Dedifferentiated amniotic fluid mesenchymal stem cell (primary cell): ENCODE measurements at regions not wholly inside any gene's neighbourhood (a gene's known extent, or its start where the extent isn't known, plus 50 kb on each side); places are given as distances from the start of the nearest gene placed in this dataset.

Experiments
- DNase-seq: peaks from one replicate; pipeline ENCODE4 v3.0.0-alpha.2; 2016; ENCODE audit errors: extremely low spot score

DNA sequence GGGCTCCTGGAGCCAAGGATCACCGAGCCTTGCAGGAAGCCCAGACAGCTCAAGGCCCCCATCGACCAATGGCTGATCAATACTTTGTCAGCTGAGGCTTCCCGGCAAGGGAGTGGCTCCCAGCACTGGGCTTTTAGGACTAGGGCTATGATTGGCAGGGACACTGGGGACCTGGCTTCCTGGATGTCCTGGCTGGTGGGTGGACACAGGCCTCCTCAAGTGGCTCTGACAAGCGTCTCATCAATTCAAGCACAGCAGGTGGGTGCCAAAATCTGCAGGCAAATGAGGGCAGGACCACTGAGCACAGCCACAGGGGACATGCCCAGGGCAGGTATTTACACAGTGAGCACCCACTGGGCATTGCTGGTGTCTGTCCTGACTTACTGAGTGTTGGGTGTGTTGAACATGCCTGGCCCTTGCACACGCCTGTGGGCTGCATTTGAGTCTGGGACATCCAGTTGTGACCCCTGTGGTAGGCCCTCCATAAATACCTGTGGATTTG is 420.1 kb upstream of the SULF2 start:
- DNase-seq = no peak

DNA sequence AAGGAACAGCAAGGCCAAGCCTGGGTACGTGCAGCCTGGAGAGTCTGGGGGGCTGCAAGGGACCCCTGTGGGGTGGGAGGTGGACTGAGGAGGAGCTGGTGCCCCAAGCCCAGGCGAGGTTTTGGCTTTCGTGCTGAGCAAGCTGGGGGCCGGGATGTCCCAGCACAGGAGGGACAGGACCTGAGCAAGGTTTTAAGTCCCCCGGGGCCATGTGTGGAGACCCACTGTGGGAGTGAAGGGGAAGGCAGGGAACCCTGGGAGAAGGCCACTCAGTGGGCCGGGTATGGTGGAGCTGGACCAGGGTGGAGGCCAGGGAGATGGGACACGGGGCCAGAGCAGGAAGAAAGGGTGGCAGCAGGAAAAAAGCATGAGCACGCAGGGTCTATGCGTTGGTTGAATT is 419.2 kb upstream of the SULF2 start:
- DNase-seq = no peak

DNA sequence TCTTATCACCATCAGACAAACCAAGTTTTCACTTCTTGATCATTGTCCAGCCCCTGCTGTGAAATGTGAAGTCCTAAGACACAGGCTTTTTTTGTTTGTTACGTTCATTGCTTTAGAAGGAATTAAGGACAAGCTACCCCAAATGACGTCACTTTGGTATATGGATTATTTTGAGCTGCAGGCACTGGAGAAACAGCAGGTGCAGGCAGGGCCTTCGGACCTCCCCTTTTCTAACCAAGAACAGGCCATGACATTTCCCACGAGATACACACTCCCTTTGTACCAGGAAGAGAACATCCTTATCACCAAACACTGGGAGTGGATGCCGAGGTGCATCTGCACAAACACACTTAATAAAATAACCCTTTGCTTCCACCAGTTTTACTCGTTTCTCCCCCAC is 418.0 kb upstream of the SULF2 start:
- no peak for DNase-seq

DNA sequence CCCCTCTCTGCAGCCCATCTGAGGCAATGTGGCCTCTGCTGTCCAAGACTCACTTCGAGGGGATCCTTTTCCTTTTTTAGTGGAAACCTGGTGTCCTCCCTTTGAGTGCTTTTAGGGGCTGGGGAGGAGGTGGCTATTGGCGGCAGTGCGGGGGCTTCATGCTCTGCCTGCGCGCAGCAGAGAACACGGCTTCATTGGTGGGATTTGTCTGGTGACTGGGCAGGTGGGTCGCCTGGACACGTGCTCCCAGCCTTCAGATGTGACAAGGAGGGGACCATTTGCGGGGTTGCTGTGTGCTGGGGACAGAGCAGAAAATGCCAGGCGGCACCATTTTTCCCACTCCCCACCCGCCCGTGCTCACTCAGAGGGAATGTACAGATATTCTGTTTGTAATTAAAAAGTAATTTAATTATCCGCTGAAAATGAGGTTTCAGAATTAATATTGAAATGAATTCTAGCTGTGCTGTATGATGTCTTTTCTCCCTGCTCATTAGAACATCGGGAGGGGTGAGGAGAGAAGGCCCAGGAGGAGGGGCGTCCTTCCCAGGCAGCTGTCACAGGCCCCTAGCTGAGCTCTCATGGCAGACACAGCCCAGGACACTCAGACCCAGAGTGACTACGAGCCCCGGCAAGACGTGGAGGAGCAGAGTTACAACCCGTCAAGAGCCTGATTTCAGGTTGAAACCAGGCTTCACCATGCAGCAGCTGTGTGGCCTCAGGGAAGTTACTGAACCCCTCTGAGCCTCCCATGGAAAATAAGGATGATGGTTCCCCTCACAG is 417.2 kb upstream of the SULF2 start:
- DNase-seq = no peak

DNA sequence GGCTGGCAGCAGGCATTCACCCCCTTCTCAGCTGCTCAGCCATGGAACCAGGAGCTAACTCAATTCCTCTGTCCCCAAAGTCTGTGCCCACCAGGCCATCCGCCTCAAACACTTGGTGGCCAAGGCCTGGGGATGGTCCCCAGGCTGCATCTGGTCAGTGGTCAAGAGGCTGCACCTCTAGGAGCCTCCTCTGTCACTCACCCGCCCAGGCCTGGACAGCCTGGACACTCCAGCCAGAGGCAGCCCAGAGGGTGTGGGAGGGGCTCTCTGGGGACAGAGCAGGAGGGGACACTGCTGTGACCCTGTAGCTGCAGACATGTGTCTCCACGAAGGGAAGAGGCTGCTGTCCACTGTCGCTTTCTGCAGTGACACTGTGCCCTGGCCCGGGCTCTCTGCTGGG is 416.6 kb upstream of the SULF2 start:
- DNase-seq = no peak

DNA sequence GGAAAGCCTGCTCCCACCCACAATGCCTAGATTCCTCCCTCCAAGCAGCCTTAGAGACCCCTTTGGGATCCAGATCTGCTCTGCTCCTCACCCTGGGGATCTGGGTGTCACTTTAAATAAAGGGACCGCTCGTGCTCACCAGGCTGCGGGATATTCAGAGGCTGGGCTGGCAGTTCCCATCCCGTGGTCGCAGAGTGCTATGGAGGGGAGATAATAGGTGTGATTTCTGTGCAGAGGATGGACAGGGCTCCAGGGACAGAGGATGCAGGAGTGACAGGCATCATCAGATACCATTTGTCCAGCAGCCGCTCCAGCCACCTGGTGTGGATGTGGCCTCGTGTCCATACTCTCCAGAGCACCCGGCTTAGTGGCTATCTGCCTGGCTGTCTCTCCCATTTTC is 415.9 kb upstream of the SULF2 start:
- no peak for DNase-seq

DNA sequence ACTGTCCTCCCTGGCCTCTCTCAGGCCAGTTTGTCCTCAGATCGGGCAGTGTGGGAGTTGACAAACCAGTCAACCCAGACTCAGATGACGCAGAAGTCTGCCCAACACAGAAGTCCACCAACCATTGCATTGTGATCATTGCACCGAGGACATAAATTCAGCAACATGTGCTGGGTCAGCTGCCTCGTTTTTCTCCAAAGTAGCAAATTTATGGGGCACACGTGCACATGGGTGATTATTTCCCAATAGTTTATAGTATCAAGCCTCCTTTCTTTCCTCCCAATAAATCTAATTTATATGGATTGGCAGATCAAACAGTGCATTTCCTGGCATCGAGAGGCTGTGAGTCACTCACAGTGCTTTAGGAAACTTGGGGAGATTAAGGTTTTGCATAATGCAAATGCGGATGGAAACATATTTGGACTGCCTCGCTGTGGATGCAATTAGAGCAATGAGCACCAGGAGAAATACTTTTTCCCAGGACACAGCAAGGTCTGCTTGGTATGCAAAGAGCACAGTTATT is 413.7 kb upstream of the SULF2 start:
- DNase-seq = no peak

DNA sequence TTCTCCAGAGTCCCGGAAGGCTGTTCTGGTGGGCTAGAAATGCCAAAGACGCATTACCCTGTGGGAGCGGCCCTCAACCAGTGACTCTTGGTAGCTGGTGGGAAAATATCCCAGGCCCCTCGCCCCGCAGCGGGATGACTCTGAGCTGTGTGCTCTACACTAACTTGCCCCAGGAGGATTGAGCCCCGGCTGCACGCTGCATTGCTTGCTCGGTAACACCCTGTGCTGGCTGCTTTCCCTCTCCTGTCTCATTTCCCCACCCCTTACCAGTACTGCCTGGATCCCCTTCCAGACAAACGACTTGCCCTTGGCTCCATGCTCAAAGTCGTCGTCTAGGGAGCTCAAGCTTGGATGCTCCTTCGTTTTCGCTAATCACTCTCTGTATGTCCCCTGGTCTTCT is 411.8 kb upstream of the SULF2 start:
- no peak for DNase-seq

DNA sequence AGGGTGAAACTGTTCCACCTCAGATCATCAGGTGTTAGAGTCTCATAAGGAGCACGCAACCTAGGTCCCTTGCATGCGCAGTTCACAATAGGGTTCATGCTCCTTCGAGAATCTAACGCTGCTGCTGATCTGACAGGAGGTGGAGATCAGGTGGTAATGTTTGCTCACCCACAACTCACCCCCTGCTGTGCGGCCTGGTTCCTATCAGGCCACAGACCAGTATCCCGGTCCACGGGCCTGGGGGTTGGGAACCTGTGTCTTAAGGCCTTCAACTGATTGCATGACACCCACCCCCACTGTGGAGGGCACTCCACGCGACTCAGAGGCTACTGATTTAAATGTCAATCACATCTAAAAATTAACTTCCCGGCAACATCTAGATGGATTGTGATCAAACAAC is 411.2 kb upstream of the SULF2 start:
- DNase-seq = no peak

DNA sequence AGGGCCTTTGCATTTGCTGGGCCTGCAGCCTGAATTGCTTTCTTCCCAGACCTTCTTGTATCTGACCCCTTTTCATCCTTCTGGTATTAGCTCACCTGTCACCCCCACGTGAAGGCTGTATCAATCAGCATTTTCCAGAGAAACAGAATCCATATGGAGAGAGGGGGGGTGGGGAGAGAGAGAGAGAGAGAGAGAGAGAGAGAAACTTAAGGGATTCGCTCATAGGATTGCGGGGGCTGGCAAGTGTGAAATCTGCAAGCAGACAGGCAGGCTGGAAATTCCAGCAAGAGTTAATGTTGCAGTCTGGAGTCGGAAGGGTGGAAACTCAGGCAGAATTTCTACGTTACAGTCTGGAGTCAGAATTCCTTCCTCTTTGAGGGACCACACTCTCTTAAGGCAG is 410.7 kb upstream of the SULF2 start:
- no peak for DNase-seq

DNA sequence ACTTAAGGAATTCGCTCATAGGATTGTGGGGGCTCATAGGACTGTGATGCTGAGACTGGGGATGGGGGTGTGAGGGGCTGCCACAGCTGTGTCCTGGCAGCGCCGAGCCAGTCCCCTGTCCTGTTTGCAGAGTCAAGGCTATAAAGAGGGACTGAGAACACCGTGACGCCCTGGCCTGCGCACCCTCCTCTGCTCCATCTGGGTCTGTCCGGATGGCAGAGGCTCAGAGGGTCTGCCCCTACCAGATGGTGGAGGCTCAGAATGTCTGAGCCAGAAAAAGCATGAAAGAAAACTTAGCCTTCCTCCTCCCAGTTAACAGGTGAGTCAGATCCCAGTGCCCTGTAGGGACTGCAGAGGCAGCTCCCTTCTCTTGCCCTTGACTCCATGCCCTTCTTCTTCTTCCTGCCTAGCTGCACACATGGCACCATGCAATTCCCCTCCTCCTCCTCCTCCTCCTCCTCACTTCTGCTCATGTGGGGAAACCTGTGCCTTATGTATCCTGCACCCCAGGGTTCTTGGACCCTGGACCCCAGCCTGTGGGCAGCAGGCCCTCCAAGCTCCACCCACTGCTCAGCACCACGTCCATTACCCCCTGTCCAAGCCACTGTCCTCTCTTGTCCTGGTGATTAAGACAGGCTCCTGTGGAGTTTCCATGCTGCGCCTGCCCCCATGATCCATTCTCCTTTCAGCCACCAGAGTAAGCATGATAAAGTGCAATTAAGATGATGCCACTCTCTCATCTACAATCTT is 410.0 kb upstream of the SULF2 start:
- no peak for DNase-seq

DNA sequence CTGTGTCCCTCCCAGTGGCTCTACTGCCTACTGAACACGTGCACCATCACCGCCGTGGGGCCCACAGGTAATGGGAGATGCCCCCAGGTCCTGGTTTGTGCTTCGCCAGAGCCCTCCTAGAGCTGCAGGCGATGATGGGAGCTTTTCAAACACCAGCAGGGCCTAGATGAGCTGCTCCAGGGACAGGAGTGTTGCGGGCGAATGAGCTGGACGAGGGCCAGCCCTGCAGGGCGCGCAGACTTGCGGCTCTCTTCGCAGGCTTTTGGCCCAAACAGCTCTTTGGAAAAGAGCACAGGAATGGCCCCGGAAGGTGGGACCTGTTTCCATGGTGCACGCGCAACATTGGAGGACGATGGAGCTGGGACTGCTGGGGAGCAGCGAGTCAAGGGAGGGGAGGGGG is 409.3 kb upstream of the SULF2 start:
- no peak for DNase-seq

DNA sequence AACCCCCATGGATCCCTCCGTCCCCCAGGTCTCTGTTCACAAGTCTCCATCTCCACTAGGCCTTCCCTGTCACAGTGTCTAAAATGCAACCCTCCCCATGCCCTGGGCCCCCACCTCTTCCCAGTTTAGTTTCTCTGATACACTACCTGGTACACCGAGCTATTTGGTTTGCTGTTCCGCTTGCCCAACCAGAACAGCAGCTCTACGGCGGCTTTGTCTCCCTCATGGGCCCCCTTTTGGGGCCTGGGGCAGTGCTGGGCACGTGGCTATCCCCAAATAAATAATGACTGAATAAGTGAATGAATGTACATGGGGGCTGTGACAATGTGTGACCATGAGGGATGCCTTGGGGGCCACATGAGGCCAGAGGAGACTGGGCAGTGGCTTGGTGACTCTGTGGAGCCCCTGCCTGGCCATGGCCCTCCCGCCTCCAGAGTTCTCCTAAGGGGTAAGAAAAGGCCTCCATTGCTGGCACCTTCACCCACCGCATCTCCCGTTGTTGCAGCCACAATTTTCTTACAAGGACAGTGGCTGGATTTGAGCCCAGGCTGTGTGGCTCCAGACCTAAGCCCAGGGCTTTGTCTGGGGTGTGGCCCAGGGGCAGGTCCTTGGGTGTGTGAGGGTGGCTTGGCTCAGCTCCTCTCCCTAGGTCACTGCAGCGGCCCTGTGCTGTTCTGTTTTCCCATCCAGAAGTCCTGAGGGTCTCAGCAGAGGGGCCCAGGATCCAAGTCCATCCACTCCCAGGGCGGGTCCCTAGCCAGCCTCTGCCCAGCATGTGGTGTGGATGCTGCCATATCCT is 408.5 kb upstream of the SULF2 start:
- DNase-seq = no peak

DNA sequence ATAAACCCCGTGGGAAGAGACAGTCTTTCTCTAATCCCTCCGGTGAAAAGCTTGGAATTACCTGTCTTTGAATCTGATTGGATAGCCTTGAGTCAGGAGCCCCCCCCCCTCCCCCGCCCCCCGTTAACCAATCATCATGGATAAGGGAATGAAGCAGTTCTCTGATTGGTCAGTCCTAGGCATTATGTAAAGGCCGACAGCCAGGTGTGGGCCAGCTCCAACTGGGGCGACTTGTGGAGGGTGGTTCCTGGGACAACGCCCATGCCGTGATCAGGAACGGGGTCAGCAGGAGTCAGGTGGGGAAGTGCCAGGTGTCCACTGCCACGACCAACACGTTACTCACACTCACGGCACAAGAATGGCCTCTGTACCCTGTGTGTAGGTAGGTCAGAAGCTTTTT is 406.8 kb upstream of the SULF2 start:
- DNase-seq = no peak

DNA sequence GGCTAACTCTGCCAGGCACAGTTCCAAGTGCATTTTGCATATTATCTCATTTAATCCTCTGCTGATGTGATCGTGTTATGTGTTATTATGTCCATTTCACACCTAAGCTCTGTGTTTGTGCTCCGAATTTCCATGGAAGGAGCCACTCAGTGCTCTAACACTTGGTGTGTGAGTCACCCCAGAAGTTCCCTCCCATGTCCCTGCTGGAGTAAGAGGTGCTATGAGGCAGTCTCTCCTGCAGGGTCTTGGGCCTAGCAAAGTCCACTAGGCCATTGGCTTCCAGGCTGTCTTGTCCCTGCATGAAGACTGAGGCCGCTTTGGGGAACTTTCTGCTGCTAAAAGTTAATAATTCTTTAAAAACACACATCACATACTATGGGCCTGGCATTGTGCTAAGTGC is 405.9 kb upstream of the SULF2 start:
- no peak for DNase-seq

DNA sequence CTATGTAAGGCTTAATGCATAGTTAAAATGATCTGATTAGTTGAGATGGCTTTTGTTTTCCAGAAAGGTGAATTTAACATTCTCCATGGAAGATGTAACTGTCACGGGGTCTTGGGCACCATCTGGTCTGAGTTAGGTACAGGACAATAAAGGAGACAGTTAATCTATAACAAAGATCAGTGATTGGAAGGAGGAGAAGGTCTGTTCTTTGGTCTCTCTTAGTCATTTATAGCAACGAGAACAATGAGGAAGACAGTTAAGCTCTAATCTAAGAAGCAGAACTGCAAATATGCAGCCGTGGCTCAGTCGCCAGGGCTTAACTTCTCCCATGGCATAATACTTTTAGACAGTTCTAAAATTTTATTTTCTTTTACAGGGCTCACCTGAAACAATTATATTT is 405.5 kb upstream of the SULF2 start:
- no peak for DNase-seq

DNA sequence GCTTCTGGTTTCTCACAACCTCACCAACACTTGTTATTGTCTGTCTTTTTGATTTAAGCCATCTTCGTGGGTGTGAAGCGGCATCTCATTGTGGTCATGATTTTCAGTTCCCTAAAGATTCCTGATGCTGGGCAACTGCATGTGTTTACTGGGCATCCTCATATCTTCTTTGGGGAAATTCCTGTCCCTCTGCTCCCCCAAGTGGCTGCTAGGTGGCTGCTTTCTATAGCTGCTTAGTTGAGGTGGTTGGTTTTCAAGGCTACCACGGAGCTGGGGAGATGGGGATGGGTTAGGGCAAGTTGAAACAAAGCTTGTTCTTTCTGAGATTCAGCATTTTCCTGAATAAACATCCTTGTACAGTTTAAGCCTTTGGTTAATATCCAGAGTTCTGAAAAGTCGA is 403.9 kb upstream of the SULF2 start:
- DNase-seq = no peak

DNA sequence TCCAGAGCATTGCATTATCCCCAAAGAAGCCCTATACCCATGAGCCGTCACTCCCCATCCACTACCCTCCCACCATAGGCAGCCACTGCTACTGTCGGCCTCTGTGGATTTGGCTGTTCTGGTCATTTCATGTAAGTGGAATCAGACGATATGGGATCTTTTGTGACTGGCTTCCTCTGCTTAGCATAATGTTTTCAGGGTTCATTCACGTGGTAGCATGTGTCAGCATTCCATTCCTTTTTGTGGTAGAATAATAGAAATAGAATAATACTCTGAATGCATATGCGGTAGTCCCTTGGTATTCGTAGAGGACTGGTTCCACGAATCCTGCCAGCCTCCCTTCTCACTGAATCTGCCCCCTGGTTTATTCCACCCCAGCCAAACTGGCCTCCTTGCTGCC is 402.6 kb upstream of the SULF2 start:
- DNase-seq = peak; percentile 18

DNA sequence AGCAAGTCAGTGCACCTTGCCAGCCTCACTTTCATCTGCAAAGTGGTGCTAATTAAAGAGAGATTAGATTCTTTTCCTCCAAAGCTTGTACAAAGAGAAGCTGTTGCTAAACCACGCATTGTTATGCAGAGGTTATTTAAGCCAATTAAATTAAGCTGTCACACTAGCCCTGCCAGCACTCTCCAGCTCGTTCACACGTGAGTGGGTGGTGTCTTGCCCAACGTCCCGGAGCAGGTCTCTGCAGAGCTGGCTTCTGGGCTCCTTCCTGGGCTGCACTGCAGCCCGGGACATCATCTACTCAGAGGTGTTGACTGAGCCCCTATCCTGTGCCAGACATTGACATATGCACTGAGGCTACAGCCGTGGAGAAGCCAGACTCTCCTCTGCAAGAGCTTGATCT is 401.6 kb upstream of the SULF2 start:
- no peak for DNase-seq

DNA sequence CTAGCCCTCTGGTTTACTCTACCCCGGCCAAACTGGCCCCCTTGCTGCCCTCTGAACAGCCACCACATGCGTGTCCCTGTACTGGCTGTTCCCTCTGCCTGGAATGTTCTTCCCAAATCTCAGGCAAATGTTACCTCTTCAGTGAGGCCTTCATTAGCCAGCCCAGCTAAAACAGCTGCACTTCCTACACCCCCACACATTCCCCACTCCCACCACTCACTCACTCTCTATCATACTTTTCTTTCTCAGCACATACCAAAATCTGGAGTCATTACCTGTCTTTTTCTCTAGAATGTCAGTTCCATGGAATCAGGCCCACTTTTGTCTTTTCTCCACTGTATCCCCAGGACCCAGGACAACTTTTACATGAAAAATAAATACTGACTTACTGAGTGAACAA is 401.2 kb upstream of the SULF2 start:
- no peak for DNase-seq

DNA sequence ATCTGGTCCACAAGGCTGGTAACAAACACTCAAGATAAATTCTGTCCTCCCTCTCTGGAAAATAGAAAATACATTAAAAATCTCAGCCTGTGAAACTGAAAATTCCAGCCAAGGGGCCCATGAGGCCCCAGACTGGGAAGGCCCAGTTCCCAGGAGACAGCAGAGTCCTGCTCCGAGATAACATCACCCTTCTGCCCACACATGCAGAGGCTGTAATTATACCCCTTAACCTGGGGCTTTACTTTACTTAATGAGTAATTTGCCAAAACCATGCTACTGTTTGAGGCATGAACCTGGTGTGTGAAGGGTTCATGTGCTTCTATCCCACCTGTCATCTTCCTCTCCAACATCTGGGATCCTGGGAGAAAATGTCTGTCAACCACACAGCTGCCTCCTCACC is 398.9 kb upstream of the SULF2 start:
- DNase-seq = no peak

DNA sequence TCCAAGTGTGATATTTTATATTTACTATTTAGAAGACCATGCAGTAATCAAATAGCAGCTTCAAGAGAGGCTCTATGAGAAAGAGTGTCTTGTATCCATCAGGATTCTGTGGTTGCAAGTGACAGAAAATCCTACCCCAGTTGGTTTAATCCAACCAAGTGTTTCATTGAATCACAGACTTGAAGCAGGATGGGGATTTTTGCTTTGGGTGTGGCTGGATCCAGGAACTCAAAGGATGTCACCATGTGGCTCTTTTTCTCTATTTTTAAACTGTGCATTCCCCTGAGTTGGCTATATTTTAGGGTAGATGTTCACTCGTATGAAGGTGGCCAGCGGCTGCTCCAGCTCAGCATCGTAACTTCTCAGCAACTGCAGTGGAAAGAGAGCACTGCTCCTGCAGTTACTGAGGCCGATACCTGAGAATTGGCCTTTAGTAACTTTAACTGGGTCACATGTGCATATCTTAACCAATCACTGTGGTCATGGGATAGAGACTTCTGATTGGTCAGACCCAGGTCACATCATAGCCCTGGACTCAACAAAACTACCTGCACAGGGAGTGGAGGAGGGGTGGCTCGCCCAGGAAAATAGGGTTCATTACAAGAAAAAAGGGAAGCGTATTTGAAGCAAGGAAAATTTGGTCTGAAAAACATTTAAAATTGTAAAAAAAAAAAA is 396.1 kb upstream of the SULF2 start:
- DNase-seq = no peak
